Activated naive CD4-positive, alpha-beta T cell treated with anti-CD3 and anti-CD28 coated beads, Interleukin-2, amount 10 ng/mL, durations not matched to agents 7 days and 5 days (primary cell): ENCODE measurements at regions not wholly inside any gene's neighbourhood (a gene's known extent, or its start where the extent isn't known, plus 50 kb on each side); places are given as distances from the start of the nearest gene placed in this dataset.

Experiments used
- CTCF ChIA-PET: fragments of 350-600 bp; sonication (Branson Sonifier 250); formaldehyde crosslinking; loops from one replicate; lab custom pipeline; 2021; ENCODE audit warnings: antibody characterized with exemption; lab: Charles Lee
- DNase-seq: peaks from one replicate; pipeline ENCODE4 v3.0.0-alpha.2; 2020
- H3K27ac Mint-ChIP-seq: one replicate; pipeline ENCODE4 v1.8.0; 2021; ENCODE audit warnings: mild to moderate bottlenecking, moderate library complexity, mixed read lengths
- H3K27me3 Mint-ChIP-seq: one replicate; pipeline ENCODE4 v1.8.0; 2021; ENCODE audit warnings: mild to moderate bottlenecking, mixed read lengths
- H3K36me3 Mint-ChIP-seq: one replicate; pipeline ENCODE4 v1.8.0; 2021; ENCODE audit warnings: mixed read lengths
- H3K4me1 Mint-ChIP-seq: one replicate; pipeline ENCODE4 v1.8.0; 2021; ENCODE audit warnings: mixed read lengths
- H3K4me3 Mint-ChIP-seq: one replicate; pipeline ENCODE4 v1.8.0; 2021; ENCODE audit warnings: mild to moderate bottlenecking, moderate library complexity, mixed read lengths
- H3K9me3 Mint-ChIP-seq: one replicate; pipeline ENCODE4 v1.8.0; 2021; ENCODE audit warnings: mixed read lengths

DNA sequence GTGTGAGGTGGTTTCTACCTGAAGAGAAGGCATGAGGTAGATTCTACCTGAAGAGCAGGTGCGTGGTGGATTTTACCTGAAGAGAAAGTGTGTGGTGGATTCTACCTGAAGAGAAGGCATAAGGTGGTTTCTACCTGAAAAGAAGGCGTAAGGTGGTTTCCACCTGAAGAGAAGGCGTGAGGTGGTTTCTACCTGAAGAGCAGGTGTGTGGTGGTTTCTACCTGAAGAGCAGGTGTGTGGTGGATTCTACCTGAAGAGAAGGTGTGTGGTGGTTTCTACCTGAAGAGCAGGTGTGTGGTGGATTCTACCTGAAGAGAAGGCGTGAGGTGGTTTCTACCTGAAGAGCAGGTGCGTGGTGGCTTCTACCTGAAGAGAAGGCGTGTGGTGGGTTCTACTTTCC is 192.8 kb downstream of the MED10 start:
- Mint-ChIP-seq H3K36me3 (no peaks in the 10 kb centered on the region), H3K4me3 (no peak overlapping the region), H3K27me3 (no peaks in the 10 kb centered on the region), H3K4me1 (no peaks in the 10 kb centered on the region), H3K27ac (no peak overlapping the region), H3K9me3 (no peaks in the 10 kb centered on the region)
- no peak for DNase-seq
- CTCF ChIA-PET, result no interaction called here

- H3K4me1 Mint-ChIP-seq, result no peaks in the 10 kb centered on the region
- H3K9me3 Mint-ChIP-seq, result no peaks in the 10 kb centered on the region
- no peaks in the 10 kb centered on the region for H3K27me3 Mint-ChIP-seq
- no peak overlapping the region for H3K4me3 Mint-ChIP-seq
- H3K36me3 Mint-ChIP-seq, result no peaks in the 10 kb centered on the region
- no peak overlapping the region for H3K27ac Mint-ChIP-seq
- DNase-seq, result no peak
- CTCF ChIA-PET, result no interaction called here
Observed at GRCh38 chr5:6184481-6184880, 193.9 kb downstream of the MED10 start.

- Mint-ChIP-seq H3K4me1 (no peaks in the 10 kb centered on the region), H3K27ac (no peak overlapping the region), H3K27me3 (no peaks in the 10 kb centered on the region), H3K36me3 (no peaks in the 10 kb centered on the region), H3K4me3 (no peak overlapping the region), H3K9me3 (no peaks in the 10 kb centered on the region)
- CTCF ChIA-PET, result no interaction called here
- no peak for DNase-seq
Observed at GRCh38 chr5:6183391-6184390, 194.7 kb downstream of the MED10 start.

- Mint-ChIP-seq H3K4me1 (no peaks in the 10 kb centered on the region), H3K36me3 (no peaks in the 10 kb centered on the region), H3K9me3 (no peaks in the 10 kb centered on the region), H3K4me3 (no peak overlapping the region), H3K27me3 (no peaks in the 10 kb centered on the region), H3K27ac (no peak overlapping the region)
- CTCF ChIA-PET, result no interaction called here
- no peak for DNase-seq
Observed at GRCh38 chr5:6182271-6182815, 196.0 kb downstream of the MED10 start.

GRCh38 chr5:6181871-6182270 is 196.5 kb downstream of the MED10 start:
- DNase-seq, result no peak
- no peak overlapping the region for H3K27ac Mint-ChIP-seq
- H3K4me3 Mint-ChIP-seq, result no peak overlapping the region
- CTCF ChIA-PET, result no interaction called here
- H3K4me1 Mint-ChIP-seq, result no peaks in the 10 kb centered on the region
- no peaks in the 10 kb centered on the region for H3K9me3 Mint-ChIP-seq
- no peaks in the 10 kb centered on the region for H3K27me3 Mint-ChIP-seq
- H3K36me3 Mint-ChIP-seq, result no peaks in the 10 kb centered on the region

- Mint-ChIP-seq H3K9me3 (no peaks in the 10 kb centered on the region), H3K27ac (no peak overlapping the region), H3K4me1 (no peaks in the 10 kb centered on the region), H3K27me3 (no peaks in the 10 kb centered on the region), H3K36me3 (no peaks in the 10 kb centered on the region), H3K4me3 (no peak overlapping the region)
- no peak for DNase-seq
- CTCF ChIA-PET, result no interaction called here
Observed at GRCh38 chr5:6181147-6181729, 197.1 kb downstream of the MED10 start.

- Mint-ChIP-seq H3K27me3 (no peaks in the 10 kb centered on the region), H3K9me3 (no peaks in the 10 kb centered on the region), H3K4me3 (no peak overlapping the region), H3K27ac (no peak overlapping the region), H3K4me1 (no peaks in the 10 kb centered on the region), H3K36me3 (no peaks in the 10 kb centered on the region)
- DNase-seq, result no peak
- CTCF ChIA-PET, result no interaction called here
Observed at GRCh38 chr5:6180231-6180872, 198.0 kb downstream of the MED10 start.

DNA sequence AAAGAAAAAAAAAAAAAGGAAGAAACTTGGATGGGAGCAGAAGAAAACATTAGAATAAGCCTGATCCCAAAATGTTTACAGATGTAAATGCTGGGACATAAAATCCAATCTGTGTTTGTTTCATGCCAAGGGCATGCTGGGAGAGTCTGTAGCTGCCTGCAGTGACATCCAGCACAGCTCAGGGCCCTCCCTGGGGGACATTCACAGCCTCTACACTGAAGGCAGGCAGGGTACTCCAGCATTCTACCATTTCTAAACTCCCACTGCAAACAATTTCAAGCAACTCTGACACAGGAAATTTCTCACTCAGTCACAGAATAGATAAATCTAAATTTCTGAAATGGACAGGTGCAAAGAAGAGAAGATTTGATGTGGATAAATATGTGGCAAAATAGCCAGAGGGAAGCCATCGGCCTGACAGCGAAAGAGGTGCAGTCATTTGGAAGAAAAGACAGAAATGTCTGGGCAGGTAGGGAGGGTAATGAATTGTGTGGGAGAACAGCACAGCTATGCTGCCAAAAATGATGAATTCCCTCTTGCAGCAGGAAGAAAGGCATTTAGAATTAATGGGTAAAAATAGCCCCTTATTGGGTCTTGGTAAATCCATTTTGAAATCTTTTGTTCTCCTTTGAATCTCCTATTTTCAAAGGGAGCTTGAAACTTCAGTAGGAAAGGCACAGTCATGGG is 199.4 kb downstream of the MED10 start:
- Mint-ChIP-seq H3K27me3 (no peaks in the 10 kb centered on the region), H3K4me1 (no peaks in the 10 kb centered on the region), H3K4me3 (no peak overlapping the region), H3K36me3 (no peaks in the 10 kb centered on the region), H3K27ac (no peak overlapping the region), H3K9me3 (no peaks in the 10 kb centered on the region)
- no peak for DNase-seq
- CTCF ChIA-PET, result no interaction called here

- H3K4me1 Mint-ChIP-seq, result no peaks in the 10 kb centered on the region
- H3K36me3 Mint-ChIP-seq, result no peaks in the 10 kb centered on the region
- H3K27me3 Mint-ChIP-seq, result no peaks in the 10 kb centered on the region
- H3K27ac Mint-ChIP-seq, result no peak overlapping the region
- no peak overlapping the region for H3K4me3 Mint-ChIP-seq
- no peak for DNase-seq
- no peaks in the 10 kb centered on the region for H3K9me3 Mint-ChIP-seq
- CTCF ChIA-PET, result no interaction called here
Observed at GRCh38 chr5:6177926-6178325, 200.4 kb downstream of the MED10 start.

GRCh38 chr5:6176102-6176693 is 202.1 kb downstream of the MED10 start:
- DNase-seq, result no peak
- Mint-ChIP-seq H3K27ac (no peak overlapping the region), H3K4me3 (no peak overlapping the region), H3K36me3 (no peaks in the 10 kb centered on the region), H3K4me1 (no peaks in the 10 kb centered on the region), H3K9me3 (no peaks in the 10 kb centered on the region), H3K27me3 (no peaks in the 10 kb centered on the region)
- CTCF ChIA-PET, result no interaction called here

GRCh38 chr5:6175172-6175854 is 203.0 kb downstream of the MED10 start:
- Mint-ChIP-seq H3K4me3 (no peak overlapping the region), H3K27ac (no peak overlapping the region), H3K27me3 (no peaks in the 10 kb centered on the region), H3K36me3 (no peaks in the 10 kb centered on the region), H3K4me1 (no peaks in the 10 kb centered on the region), H3K9me3 (no peaks in the 10 kb centered on the region)
- CTCF ChIA-PET, result no interaction called here
- no peak for DNase-seq

GRCh38 chr5:6169660-6170059 is 208.7 kb downstream of the MED10 start:
- Mint-ChIP-seq H3K9me3 (no peaks in the 10 kb centered on the region), H3K4me3 (no peak overlapping the region), H3K4me1 (no peaks in the 10 kb centered on the region), H3K27ac (no peak overlapping the region), H3K27me3 (no peaks in the 10 kb centered on the region), H3K36me3 (no peaks in the 10 kb centered on the region)
- DNase-seq, result no peak
- CTCF ChIA-PET, result no interaction called here

DNA sequence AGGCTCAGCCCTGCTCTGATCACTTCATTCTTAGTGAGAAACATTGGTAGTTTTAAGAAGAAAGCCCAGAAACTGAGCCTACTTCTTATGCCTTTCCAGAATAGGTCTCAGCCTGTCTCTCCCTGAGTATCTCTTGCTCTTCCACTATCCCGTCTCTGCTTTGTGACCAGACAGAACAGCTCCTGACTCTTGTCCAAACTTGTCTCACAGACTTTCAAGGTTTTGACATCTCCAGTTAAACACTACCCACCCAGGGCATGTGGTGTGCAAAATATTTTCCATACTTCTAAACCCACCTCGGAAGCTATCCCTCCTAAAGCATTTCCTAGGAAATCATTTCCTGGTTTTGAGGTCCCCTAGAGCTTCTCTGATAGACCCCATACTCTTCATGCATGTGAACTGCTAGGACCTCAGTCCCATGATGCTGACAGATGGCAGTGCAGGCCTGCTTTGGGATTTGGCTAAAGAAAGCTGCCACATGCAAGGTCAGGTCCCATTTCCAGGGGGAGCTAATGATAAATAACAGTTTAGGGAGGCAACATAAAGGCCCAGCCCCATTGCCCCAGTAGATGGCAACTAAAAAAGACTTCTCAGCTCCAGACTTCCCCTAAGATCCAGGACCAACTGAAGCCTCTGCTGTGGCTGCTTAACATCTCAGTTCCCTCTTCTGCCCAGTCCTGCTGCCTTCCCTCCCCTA is 211.5 kb downstream of the MED10 start:
- Mint-ChIP-seq H3K27ac (no peak overlapping the region), H3K36me3 (no peaks in the 10 kb centered on the region), H3K27me3 (no peaks in the 10 kb centered on the region), H3K4me1 (no peaks in the 10 kb centered on the region), H3K9me3 (no peaks in the 10 kb centered on the region), H3K4me3 (no peak overlapping the region)
- CTCF ChIA-PET, result interaction anchor here (1.0 kb wide), 1 partner anchor 279 kb away, joined by 3 read pairs; no protein-coding TSS in a partner anchor
- DNase-seq, result no peak
